Activated CD4-positive, alpha-beta T cell treated with anti-CD3 and anti-CD28 coated beads, Interleukin-2, Interleukin-6, amounts not matched to agents 100 ng/mL and 50 ng/mL, durations not matched to agents 16 hours and 8 hours (primary cell): ENCODE measurements at regions not wholly inside any gene's neighbourhood (a gene's known extent, or its start where the extent isn't known, plus 50 kb on each side); places are given as distances from the start of the nearest gene placed in this dataset.

ENCODE experiments used
- DNase-seq: peaks from one replicate; pipeline ENCODE4 v3.0.0-alpha.2; 2020

GRCh38 chr7:108711611-108712010, 141.9 kb downstream of the DNAJB9 start:
- DNase-seq: no peak

DNA sequence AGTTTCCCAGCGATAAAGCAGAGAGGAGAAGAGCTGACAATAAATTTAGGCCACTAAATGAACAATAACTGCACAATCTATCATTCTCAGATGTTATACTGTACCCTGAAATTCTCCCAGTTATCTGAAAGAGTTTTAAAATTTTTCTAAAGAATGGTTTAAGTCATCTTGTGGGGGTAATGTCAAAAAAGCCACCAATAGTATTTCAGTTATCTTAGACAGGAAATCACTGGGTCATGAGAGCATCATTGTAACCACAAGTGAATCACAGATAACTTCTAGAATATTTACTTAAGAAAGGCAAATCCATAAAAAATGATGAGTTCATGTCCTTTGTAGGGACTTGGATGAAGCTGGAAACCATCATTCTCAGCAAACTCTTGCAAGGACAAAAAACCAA, 147.1 kb downstream of the DNAJB9 start:
- DNase-seq: no peak

DNA sequence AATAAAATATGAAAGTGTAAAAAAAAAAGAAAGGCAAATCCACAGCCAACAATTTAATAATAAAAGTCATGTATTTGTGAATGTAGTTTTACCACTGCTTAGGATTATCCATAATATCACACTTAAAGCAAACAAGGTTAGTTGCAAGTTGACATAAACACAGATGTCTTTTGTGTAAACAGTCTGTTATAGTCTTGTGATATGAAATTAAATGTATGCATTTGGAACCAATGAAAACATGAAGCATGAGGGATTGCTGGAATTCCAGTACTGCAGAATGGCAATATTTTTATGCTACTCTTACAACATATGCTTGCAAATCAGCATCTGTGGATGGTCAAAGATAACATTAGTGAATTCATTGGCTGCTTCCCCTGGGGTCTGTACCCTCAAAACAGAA, 148.1 kb downstream of the DNAJB9 start:
- DNase-seq: no peak

DNA sequence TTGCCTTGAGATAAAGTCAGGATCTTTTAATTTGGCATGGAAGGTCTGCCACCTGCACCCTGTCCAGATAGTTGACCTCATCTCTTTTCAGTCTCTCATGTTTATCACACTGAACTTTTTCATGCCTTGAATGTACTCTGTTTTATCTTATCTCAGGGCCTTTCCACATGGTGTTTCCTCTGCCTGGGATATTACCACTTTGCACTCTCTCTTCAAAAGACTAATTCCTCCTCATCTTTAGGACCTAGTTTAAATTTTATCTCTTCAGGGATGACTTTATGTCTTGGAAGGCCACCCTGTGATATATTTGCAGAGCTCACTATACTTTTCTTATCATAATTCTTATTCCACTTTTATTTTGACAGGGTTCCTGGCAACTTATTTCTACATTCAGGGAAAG, 150.0 kb downstream of the DNAJB9 start:
- no peak for DNase-seq

- no peak for DNase-seq
These were observed 152.9 kb downstream of the DNAJB9 start for GRCh38 chr7:108722561-108722960.

- no peak for DNase-seq
These were observed 153.7 kb downstream of the DNAJB9 start for GRCh38 chr7:108723381-108723814.

DNA sequence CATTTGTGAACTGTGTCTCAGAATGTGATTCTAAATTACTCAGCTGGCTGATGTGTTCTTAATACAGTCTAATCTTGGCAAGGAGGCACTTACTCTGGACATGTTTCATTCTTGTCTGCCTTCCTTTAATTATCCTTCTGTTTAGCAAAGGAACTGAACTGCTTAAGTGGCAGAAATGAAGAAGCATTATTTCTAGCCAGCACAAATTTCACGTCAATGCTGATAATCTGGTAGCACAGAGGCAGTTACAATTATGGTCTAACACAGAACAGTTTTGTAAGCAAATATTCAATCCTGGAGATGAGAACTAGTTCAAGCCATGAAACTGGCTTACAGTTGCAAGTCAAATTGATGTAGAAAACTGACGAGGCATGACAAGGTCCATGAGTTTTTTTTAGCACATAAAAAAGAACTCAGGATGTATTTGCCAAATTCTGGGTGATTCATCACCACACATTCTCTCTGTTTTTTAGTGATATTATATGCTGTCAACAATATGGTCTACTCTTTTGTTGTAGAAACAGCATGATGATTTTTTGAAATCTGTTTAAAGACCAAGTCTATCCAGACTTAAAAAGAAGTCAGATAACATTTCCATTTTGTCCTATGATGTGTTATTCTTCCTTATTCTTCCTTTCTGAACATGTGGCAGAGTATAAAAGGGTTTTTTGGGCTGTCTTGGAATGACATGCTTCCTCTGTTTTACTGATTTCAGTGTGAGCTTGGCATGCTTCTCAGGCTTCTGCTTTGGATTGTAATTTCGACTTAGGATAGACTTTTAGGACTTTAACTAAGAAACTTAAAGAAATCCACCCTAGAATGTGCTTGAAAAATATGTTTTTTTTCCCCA, 154.8 kb downstream of the DNAJB9 start:
- no peak for DNase-seq

DNA sequence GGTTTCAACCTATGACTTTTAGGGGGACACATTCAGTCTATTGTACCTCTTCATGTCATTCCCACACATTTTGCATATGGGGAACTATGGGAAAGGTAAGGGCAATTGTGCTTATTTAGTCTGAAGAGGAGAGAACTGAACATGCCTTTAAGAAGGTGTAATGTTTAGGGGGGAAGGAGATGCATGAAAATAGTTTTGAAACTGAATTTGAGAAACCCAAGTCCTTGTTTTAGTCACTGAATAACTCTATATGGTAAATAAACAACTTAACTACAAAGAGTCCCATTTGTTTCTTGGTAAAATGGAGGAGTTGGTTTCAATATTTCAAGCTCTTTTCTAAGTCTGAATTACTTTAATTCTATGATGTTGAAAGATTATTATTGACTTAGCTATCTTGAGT, 166.1 kb downstream of the DNAJB9 start:
- no peak for DNase-seq

- DNase-seq: no peak
These were observed 166.7 kb downstream of the DNAJB9 start for GRCh38 chr7:108736221-108736891.

GRCh38 chr7:108770981-108771745, 201.5 kb downstream of the DNAJB9 start:
- DNase-seq: no peak

DNA sequence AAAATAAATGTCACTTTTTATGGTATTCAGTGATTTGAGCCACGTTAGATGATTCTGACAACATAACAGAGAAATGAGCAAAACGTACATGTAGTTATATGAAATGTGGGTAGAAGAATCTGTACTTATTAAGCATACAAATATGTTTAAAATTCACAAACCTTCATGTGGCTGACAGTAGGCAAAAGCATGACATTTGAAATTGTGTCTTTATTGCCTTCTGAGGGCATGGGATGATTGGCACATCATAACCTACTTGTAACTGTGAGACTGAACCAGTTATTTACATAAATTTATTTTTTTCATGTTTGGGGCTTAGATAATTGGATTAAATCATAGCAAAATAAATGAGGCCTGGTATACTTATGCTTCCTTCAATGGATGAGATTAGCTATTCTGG, 202.2 kb downstream of the DNAJB9 start:
- no peak for DNase-seq

GRCh38 chr7:108777966-108778365, 208.3 kb downstream of the DNAJB9 start:
- no peak for DNase-seq

- DNase-seq: no peak
These were observed 219.8 kb downstream of the DNAJB9 start for GRCh38 chr7:108789451-108789850.

GRCh38 chr7:108794466-108794865, 224.8 kb downstream of the DNAJB9 start:
- no peak for DNase-seq

GRCh38 chr7:108802650-108803049, 233.0 kb downstream of the DNAJB9 start:
- no peak for DNase-seq

- peak; percentile 7 for DNase-seq
These were observed 236.2 kb downstream of the DNAJB9 start for GRCh38 chr7:108805808-108806397.

GRCh38 chr7:108808549-108809266, 239.0 kb downstream of the DNAJB9 start:
- no peak for DNase-seq

- DNase-seq: no peak
These were observed 239.7 kb downstream of the DNAJB9 start for GRCh38 chr7:108809356-108809755.

- DNase-seq: no peak
These were observed 241.2 kb downstream of the DNAJB9 start for GRCh38 chr7:108810756-108811385.

DNA sequence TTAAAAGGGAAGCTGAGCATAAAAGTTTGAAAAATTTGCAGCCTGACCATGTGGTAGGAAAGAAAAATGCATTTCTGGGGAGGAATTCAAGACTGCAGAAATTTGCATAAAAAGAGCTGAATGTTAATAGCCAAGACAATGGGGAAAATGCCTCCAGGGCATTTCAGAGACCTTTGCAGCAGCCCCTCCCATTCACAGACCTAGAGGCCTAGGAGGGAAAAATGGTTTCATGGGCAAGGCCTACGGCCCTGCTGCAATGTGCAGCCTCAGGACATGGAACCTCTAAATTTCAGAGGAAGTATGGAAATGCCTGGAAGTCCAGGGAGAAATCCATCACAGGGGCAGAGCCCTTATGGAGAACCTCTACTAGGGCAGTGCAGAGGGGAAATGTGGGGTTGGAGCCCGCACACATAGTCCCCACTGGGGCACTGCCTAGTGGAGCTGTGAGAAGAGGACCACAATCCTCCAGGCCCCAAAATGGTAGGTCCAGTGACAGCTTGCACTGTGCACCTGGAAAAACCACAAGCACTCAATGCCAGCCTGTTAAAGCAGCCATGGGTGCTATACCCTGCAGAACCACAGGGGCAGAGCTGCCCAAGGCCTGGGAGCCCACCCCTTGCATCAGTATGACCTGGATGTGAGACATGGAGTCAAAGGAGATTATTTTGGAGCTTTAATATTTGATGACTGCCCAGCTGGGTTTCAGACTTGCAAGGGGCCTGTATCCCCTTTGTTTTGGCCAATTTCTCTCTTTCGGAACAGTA, 243.8 kb downstream of the DNAJB9 start:
- no peak for DNase-seq

- no peak for DNase-seq
These were observed 246.1 kb downstream of the DNAJB9 start for GRCh38 chr7:108815815-108816214.
